H9 (cell line): ENCODE measurements at regions not wholly inside any gene's neighbourhood (a gene's known extent, or its start where the extent isn't known, plus 50 kb on each side); places are given as distances from the start of the nearest gene placed in this dataset.

Source experiments
- DNase-seq: peaks from one replicate; pipeline ENCODE4 v3.0.0-alpha.2; 2017
- H2AFZ ChIP-seq: one replicate; pipeline ENCODE4 v1.6.1; 2013; ENCODE audit warnings: mild to moderate bottlenecking, low read length, control low read depth, moderate library complexity
- H2AK5ac ChIP-seq: 2 replicates; pipeline ENCODE4 v1.6.1; 2013; ENCODE audit warnings: low read length, control low read depth, mixed read lengths; ENCODE audit not compliant: insufficient read length
- H2BK120ac ChIP-seq: one replicate; pipeline ENCODE4 v1.6.1; 2013; ENCODE audit warnings: low read depth, mild to moderate bottlenecking, low read length, control low read depth, inconsistent platforms; ENCODE audit not compliant: poor library complexity, severe bottlenecking
- H2BK12ac ChIP-seq: 2 replicates; pipeline ENCODE4 v1.6.1; 2013; ENCODE audit warnings: low read length, control low read depth, mixed read lengths, low read depth; ENCODE audit not compliant: insufficient read length
- H2BK15ac ChIP-seq: 2 replicates; pipeline ENCODE4 v1.6.1; 2013; ENCODE audit warnings: low read depth, low read length, control low read depth
- H2BK20ac ChIP-seq: one replicate; pipeline ENCODE4 v1.6.1; 2013; ENCODE audit warnings: low read depth, mild to moderate bottlenecking, low read length, control low read depth, inconsistent platforms; ENCODE audit not compliant: poor library complexity, severe bottlenecking
- H2BK5ac ChIP-seq: 2 replicates; pipeline ENCODE4 v1.6.1; 2013; ENCODE audit warnings: low read length, control low read depth, mixed read lengths; ENCODE audit not compliant: insufficient read length
- H3K14ac ChIP-seq: 2 replicates; pipeline ENCODE4 v1.6.1; 2013; ENCODE audit warnings: low read length, control low read depth; ENCODE audit not compliant: insufficient read depth
- H3K18ac ChIP-seq: 2 replicates; pipeline ENCODE4 v1.6.1; 2013; ENCODE audit warnings: low read depth, mild to moderate bottlenecking, mixed read lengths, low read length, control low read depth; ENCODE audit not compliant: insufficient read length
- H3K23ac ChIP-seq: 2 replicates; pipeline ENCODE4 v1.6.1; 2013; ENCODE audit warnings: low read length, control low read depth, mixed read lengths, low read depth; ENCODE audit not compliant: insufficient read length
- H3K23me2 ChIP-seq: 2 replicates; pipeline ENCODE4 v1.6.1; 2013; ENCODE audit warnings: low read depth, mild to moderate bottlenecking, mixed read lengths, low read length, control low read depth; ENCODE audit not compliant: insufficient read length, poor library complexity, severe bottlenecking
- H3K27ac ChIP-seq: 2 replicates; pipeline ENCODE4 v1.5.1; 2013; ENCODE audit warnings: low read length, control low read depth, mixed read lengths, low read depth; ENCODE audit not compliant: insufficient read length
- H3K27me3 ChIP-seq: 2 replicates; pipeline ENCODE4 v1.6.1; 2013; ENCODE audit warnings: low read length, control low read depth, inconsistent platforms; ENCODE audit not compliant: insufficient read depth
- H3K4ac ChIP-seq: 2 replicates; pipeline ENCODE4 v1.6.1; 2013; ENCODE audit warnings: low read depth, mild to moderate bottlenecking, control low read depth, inconsistent platforms, low read length, moderate library complexity
- H3K4me1 ChIP-seq: 2 replicates; pipeline ENCODE4 v1.6.1; 2013; ENCODE audit warnings: low read length, control low read depth, inconsistent platforms; ENCODE audit not compliant: insufficient read depth
- H3K4me2 ChIP-seq: 2 replicates; pipeline ENCODE4 v1.6.1; 2013; ENCODE audit warnings: low read length, control low read depth, mixed read lengths; ENCODE audit not compliant: insufficient read length, insufficient read depth
- H3K56ac ChIP-seq: 2 replicates; pipeline ENCODE4 v1.6.1; 2013; ENCODE audit warnings: low read depth, mild to moderate bottlenecking, mixed read lengths, low read length, control low read depth; ENCODE audit not compliant: insufficient read length
- H3K79me1 ChIP-seq: 2 replicates; pipeline ENCODE4 v1.6.1; 2013; ENCODE audit warnings: low read depth, mild to moderate bottlenecking, moderate library complexity, low read length, control low read depth, inconsistent platforms; ENCODE audit not compliant: insufficient read depth, poor library complexity, severe bottlenecking
- H3K79me2 ChIP-seq: 2 replicates; pipeline ENCODE4 v1.6.1; 2013; ENCODE audit warnings: low read length, control low read depth, inconsistent platforms; ENCODE audit not compliant: insufficient read depth
- H3K9ac ChIP-seq: 2 replicates; pipeline ENCODE4 v1.6.1; 2013; ENCODE audit warnings: low read length, control low read depth, mixed read lengths; ENCODE audit not compliant: insufficient read length; ENCODE audit errors: extremely low read depth
- H3K9me3 ChIP-seq: one replicate; pipeline ENCODE4 v1.6.1; 2013; ENCODE audit warnings: low read depth, low read length, inconsistent platforms; ENCODE audit not compliant: control insufficient read depth
- H3T11ph ChIP-seq: one replicate; pipeline ENCODE4 v1.6.1; 2013; ENCODE audit warnings: mild to moderate bottlenecking, low read length, control low read depth, inconsistent platforms
- H4K20me1 ChIP-seq: one replicate; pipeline ENCODE4 v1.6.1; 2013; ENCODE audit not compliant: control insufficient read depth, insufficient read length, insufficient read depth
- H4K5ac ChIP-seq: 2 replicates; pipeline ENCODE4 v1.6.1; 2013; ENCODE audit warnings: low read depth, mild to moderate bottlenecking, mixed read lengths, low read length, control low read depth; ENCODE audit not compliant: insufficient read length
- H4K8ac ChIP-seq: replicated peaks from 2 replicates; pipeline ENCODE4 v1.6.1; 2013; ENCODE audit warnings: low read length, control low read depth, mixed read lengths, low read depth; ENCODE audit not compliant: insufficient read length
- H4K91ac ChIP-seq: 2 replicates; pipeline ENCODE4 v1.6.1; 2013; ENCODE audit warnings: low read depth, mild to moderate bottlenecking, moderate library complexity, mixed read lengths, low read length, control low read depth; ENCODE audit not compliant: insufficient read length
- H3K27ac Mint-ChIP-seq, 3 experiments: 2 replicates in 2 of 3; 3 replicates in 1 of 3; pipeline ENCODE4 v1.8.0; 2020 to 2021; ENCODE audit warnings: mixed read lengths in 3 of 3, mild to moderate bottlenecking in 1 of 3, moderate library complexity in 1 of 3
- H3K27me3 Mint-ChIP-seq: 2 replicates; pipeline ENCODE4 v1.8.0; 2021; ENCODE audit warnings: low read depth, mild to moderate bottlenecking, moderate library complexity, mixed read lengths
- H3K36me3 Mint-ChIP-seq, 3 experiments: 2 replicates in 2 of 3; 3 replicates in 1 of 3; pipeline ENCODE4 v1.8.0; 2020 to 2021; ENCODE audit warnings: low read depth in 3 of 3, mixed read lengths in 3 of 3; ENCODE audit not compliant: insufficient read depth in 1 of 3
- H3K4me1 Mint-ChIP-seq, 2 experiments: 2 replicates each; pipeline ENCODE4 v1.8.0; 2020; ENCODE audit warnings: mixed read lengths in 2 of 2
- H3K4me3 Mint-ChIP-seq, 2 experiments: 2 replicates in 1 of 2; 3 replicates in 1 of 2; pipeline ENCODE4 v1.8.0; 2020 to 2021; ENCODE audit warnings: mild to moderate bottlenecking in 2 of 2, mixed read lengths in 2 of 2, moderate library complexity in 1 of 2
- H3K9me3 Mint-ChIP-seq, 2 experiments: 2 replicates in 1 of 2; 3 replicates in 1 of 2; pipeline ENCODE4 v1.8.0; 2020; ENCODE audit warnings: mild to moderate bottlenecking in 2 of 2, mixed read lengths in 2 of 2, moderate library complexity in 1 of 2
- WGBS: extraction: QIAGEN DNeasy Blood & Tissue Kit; methylation state at CpG from one replicate; pipeline ENCODE4 v1.1.7; 2013; ENCODE audit warnings: missing lambda C conversion rate, low lambda C conversion rate, mixed read lengths; ENCODE audit not compliant: insufficient read length; ENCODE audit errors: extremely low coverage; 5-methylcytosine and 5-hydroxymethylcytosine counted together
- TF ChIP-seq, protein P1 (sequence below): fragments of 200-600 bp; sonication (generic); conservative IDR thresholded peaks from 3 replicates; pipeline ENCODE4 v1.8.0; 2021; ENCODE audit warnings: antibody characterized with exemption, mild to moderate bottlenecking

DNA sequence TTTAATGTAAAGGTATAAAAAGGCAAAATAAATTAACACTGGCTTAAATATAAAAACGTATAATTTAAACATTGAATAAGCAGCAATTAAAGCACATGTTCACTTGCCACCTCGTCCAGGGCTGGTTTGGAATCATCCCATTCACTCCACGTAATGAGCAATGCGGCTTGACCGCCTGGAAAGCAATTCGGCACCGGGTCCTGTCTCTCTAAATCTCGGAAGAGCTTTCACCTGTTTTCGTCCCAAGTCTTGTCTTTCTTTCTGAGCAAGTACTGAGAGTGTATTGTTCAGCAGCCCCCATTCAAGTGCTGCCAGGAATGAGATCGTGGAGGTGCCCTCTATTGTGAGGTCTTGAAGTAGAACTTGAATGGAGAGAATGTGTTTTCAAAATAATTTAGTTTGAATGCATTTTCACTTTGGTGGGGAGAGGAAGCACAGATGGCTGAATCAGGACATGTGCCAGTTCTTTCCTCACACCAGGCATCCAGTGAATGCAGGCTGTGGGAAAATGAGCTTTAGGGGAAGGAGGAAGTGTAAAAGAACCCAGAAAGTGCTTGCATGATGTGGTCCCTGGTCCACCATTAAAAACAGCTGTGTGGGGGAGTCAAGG, 515.2 kb downstream of the REEP3 start:
- H3K27ac ChIP-seq = no peak overlapping the region
- H3K23me2 ChIP-seq = no peaks in the 10 kb centered on the region
- H4K5ac ChIP-seq = no peak overlapping the region
- H3K56ac ChIP-seq = no peak overlapping the region
- H3K4me1 ChIP-seq = no peaks in the 10 kb centered on the region
- TF ChIP-seq, protein P1, sequence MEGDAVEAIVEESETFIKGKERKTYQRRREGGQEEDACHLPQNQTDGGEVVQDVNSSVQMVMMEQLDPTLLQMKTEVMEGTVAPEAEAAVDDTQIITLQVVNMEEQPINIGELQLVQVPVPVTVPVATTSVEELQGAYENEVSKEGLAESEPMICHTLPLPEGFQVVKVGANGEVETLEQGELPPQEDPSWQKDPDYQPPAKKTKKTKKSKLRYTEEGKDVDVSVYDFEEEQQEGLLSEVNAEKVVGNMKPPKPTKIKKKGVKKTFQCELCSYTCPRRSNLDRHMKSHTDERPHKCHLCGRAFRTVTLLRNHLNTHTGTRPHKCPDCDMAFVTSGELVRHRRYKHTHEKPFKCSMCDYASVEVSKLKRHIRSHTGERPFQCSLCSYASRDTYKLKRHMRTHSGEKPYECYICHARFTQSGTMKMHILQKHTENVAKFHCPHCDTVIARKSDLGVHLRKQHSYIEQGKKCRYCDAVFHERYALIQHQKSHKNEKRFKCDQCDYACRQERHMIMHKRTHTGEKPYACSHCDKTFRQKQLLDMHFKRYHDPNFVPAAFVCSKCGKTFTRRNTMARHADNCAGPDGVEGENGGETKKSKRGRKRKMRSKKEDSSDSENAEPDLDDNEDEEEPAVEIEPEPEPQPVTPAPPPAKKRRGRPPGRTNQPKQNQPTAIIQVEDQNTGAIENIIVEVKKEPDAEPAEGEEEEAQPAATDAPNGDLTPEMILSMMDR = no peak
- no peak overlapping the region for H3K9ac ChIP-seq
- H3K9me3 Mint-ChIP-seq = no peaks in the 10 kb centered on the region; a peak in 1 of 5 replicates
- H3K4me2 ChIP-seq = no peak overlapping the region
- no CpG with 5 or more reads among the region's 10 CpGs for WGBS
- no peak overlapping the region for H2AK5ac ChIP-seq
- H2BK5ac ChIP-seq = no peak overlapping the region
- H3K27me3 ChIP-seq = no peaks in the 10 kb centered on the region
- H2BK12ac ChIP-seq = no peak overlapping the region
- H3K4me1 Mint-ChIP-seq = peaks cover 4 to 5% of the 10 kb centered on the region in 2 experiments
- H3K27me3 Mint-ChIP-seq = peaks cover 2% of the 10 kb centered on the region; the same call in 1 of the 2 replicates
- H2BK20ac ChIP-seq = no peak overlapping the region
- H4K20me1 ChIP-seq = no peaks in the 10 kb centered on the region
- H3K4me3 Mint-ChIP-seq = no peak overlapping the region
- H3T11ph ChIP-seq = no peak overlapping the region
- no peak overlapping the region for H3K14ac ChIP-seq
- no peak overlapping the region for H3K18ac ChIP-seq
- H2BK15ac ChIP-seq = no peak overlapping the region
- H3K79me1 ChIP-seq = no peaks in the 10 kb centered on the region
- no peak overlapping the region for H4K8ac ChIP-seq
- no peak overlapping the region for H4K91ac ChIP-seq
- no peak overlapping the region for H3K27ac Mint-ChIP-seq
- H3K23ac ChIP-seq = no peak overlapping the region
- H2BK120ac ChIP-seq = no peak overlapping the region
- no peaks in the 10 kb centered on the region for H3K9me3 ChIP-seq
- DNase-seq = no peak
- H3K4ac ChIP-seq = no peak overlapping the region
- H3K79me2 ChIP-seq = no peaks in the 10 kb centered on the region
- H3K36me3 Mint-ChIP-seq = no peaks in the 10 kb centered on the region
- H2AFZ ChIP-seq = no peak overlapping the region
